HG03159 (cell line): ENCODE measurements at regions not wholly inside any gene's neighbourhood (a gene's known extent, or its start where the extent isn't known, plus 50 kb on each side); places are given as distances from the start of the nearest gene placed in this dataset.
"Not testable (repeated sequence)": the region's sequence is repeated elsewhere in the genome, so short reads cannot be mapped to it uniquely, and the experiment has no call there.

Experiments used
- ATAC-seq: cut with Tn5 transposase; IDR thresholded peaks from one replicate; pipeline ENCODE4 v1.9.1; 2021; ENCODE audit warnings: mild to moderate bottlenecking, moderate library complexity; ENCODE audit not compliant: unreplicated experiment

- no peak for ATAC-seq
These were observed 515.6 kb upstream of the ZP4 start for GRCh38 chr1:238406098-238406860.

GRCh38 chr1:238404921-238405320 lies 514.2 kb upstream of the ZP4 start:
- no peak for ATAC-seq

GRCh38 chr1:238404481-238404880 lies 513.8 kb upstream of the ZP4 start:
- ATAC-seq = no peak

GRCh38 chr1:238401144-238401543 lies 510.4 kb upstream of the ZP4 start:
- no peak for ATAC-seq

- ATAC-seq = no peak
These were observed 508.8 kb upstream of the ZP4 start for GRCh38 chr1:238399558-238399957.

DNA sequence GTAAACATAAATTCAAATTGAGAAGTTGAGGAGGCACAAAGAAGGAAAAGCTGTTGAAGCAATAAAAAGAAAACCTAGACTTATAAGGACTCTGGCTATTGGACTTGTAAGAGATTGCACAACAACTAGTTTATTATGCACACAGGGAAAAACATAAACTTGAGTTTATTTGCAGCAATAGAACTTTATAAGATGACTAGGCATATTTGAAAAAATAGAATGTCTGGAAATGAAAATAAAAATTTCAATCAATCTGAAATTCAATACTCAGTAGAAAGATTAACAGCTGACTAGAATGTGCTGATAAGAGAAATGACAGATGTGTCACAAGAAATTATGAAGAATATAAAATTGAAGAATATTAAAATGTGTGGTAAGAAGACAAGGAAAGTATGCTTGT lies 505.4 kb upstream of the ZP4 start:
- ATAC-seq = no peak

DNA sequence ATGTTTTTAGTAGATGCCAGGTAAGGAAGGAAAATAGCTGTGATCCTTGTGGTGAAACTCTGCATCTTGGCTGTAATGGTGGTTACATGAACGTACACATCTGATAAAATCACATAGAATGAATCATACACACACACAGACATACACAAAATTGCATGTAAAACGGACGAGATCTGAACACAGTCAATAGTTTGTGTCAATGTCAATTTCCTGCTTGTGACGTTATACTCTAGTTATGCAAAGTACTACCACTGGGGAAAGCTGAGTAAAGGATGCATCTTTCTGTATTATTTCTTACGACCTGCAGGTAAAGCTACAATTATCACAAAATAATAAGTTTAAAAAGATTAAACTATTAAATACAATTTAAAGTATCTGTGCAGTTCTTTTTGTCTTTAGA lies 493.7 kb upstream of the ZP4 start:
- ATAC-seq = no peak

- ATAC-seq = no peak
These were observed 489.4 kb upstream of the ZP4 start for GRCh38 chr1:238380167-238380566.

GRCh38 chr1:238379446-238379845 lies 488.7 kb upstream of the ZP4 start:
- ATAC-seq = not testable (repeated sequence)

GRCh38 chr1:238377280-238377919 lies 486.7 kb upstream of the ZP4 start:
- no peak for ATAC-seq

DNA sequence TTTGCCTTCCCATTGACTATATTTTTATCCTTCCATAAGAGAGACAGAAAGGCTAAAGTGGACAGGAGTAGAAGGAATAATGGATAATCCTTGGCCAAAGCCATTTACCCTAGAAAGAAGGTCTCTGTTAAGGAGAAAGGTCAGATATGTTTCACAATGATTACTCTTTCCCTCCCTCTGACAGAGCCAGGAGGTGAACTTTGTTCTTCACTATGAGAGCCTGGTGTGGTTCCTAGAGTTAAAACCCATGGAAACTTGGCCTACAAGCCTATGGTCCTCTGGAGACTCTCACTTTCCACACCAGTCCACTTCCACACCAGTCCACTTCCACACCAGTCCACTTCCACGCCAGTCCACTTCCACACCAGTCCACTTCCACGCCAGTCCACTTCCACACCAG lies 479.9 kb upstream of the ZP4 start:
- ATAC-seq = no peak

GRCh38 chr1:238364214-238364892 lies 473.6 kb upstream of the ZP4 start:
- ATAC-seq = no peak

DNA sequence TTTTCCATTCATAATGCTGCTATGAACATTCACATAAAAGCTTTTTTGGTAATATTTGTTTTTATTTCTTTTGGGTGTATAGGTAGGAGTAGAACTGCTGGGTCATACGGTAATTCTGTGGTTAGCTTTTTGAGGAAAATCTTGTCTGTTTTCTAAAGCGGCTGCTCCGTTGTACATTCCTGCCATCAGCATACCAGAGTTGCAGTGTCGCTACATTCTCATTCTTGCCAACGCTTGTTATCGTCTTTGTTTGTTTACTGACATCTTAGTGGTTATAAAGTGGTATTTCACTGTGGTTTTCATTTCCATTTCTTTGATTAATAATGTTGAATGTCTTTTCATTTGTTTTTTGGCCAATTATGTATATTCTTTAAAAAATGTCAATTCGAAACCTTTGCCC lies 469.8 kb upstream of the ZP4 start:
- no peak for ATAC-seq

DNA sequence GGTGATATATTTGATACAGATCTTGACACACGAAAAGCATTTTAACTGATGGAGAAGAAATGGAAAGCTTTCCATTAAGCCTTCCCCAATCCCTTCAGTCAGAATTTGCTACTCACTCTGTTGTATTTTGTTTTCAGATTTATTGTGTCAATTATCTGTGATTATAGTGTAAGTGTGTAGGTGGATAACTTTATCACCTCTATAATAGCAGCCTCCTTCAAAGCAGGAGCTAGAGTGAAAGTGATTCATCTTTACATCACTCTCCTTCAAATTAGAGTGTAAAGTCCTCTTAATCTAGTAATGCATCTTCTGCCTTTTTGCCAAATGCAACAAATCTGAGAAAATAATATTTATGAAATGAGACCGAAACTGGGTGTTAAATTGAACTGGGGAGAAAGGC lies 459.7 kb upstream of the ZP4 start:
- ATAC-seq = no peak

DNA sequence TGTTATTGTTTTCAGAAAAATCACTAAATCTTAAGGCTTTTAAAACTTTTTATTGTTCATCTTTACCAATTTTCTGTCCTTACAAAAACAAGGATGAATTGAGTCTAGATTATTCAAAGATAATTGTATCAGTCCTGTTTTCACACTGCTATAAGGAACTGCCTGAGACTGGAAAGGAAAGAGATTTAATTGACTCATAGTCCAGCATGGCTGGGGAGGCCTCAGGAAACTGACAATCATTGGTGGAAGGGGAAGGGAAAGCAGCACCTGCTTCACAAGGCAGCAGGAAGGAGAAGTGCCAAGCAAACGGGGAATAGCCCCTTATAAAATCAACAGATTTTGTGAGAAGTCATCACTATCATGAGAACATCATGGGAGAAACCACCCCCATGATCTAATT lies 455.6 kb upstream of the ZP4 start:
- ATAC-seq = no peak

DNA sequence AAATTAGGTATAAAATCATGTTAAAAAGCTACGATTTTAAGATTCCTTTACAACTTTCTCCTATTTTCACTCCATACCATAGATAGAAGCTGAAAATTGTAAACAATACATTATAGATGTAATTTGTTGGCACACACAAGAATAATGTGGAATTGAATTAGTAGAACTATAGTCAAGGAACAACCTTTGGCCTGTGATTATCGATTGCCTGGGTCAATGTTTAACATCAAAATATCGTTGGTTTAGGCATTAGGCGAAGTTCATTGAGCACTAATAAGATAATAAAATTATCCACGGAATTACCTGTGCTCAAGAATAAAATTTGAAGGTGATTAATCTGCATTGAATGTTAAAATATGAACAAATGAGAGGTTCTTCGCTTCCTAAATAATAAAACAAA lies 455.1 kb upstream of the ZP4 start:
- ATAC-seq = no peak

DNA sequence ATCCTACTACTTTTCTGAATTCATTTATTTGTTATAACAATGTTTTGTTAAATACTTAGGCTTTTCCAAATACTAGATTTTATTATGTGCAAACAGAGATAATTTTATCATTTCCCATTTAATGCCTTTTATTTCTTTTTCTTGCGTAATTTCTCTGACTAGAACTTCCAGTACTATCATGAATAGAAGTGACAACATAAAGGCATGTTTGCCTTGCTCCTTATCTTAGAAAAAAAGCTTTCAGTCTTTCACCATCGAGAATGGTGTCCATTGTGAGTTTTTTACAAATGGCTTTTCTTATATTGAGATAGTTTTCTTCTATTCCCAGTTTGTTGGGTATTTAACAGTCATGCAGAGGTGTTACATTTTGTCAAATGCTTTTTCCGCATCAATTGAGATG lies 453.1 kb upstream of the ZP4 start:
- ATAC-seq = no peak

DNA sequence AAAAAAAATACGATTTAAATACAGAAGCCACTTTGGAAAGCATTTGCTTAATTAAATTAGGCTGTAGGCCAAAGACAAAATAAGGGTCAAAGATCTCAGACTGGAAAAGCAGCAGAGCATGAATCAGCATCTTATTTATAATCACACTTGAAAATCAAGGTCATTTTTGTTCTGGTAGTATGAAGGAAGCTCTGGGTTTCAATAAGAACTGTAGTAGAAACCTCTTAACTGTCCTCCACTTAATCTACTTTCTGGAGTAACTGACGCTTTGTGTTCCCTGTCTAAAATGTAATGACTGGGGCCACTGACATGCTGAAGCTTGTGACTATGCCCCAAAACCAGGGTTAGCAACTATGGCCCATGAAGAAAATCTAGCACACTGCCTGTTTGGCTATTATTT lies 450.7 kb upstream of the ZP4 start:
- no peak for ATAC-seq

DNA sequence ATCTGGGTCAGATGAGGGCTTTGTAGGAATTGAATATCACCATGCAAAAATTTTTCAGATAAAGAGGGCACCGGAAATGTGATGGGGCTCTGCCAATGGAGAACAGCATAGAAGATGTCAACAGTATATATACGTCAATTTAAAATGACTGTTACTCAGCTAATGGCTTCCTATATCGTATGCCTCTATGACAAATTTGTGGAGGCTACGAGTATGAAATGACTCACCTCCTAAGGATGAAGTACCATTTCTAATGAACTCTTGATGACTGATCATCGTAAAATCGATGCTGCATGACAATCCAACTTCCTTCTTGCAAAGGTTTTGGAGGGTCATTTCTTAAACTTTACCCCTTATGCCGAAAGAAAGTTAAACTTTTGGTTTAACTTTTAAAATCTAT lies 450.3 kb upstream of the ZP4 start:
- no peak for ATAC-seq

- ATAC-seq = no peak
These were observed 445.8 kb upstream of the ZP4 start for GRCh38 chr1:238336531-238336930.

GRCh38 chr1:238334170-238334569 lies 443.4 kb upstream of the ZP4 start:
- ATAC-seq = no peak

GRCh38 chr1:238331557-238331956 lies 440.8 kb upstream of the ZP4 start:
- no peak for ATAC-seq
